Stimulated activated CD8-positive, alpha-beta memory T cell treated with anti-CD3 and anti-CD28 coated beads, Interleukin-4, amount 100 ng/mL, for 48 hours (primary cell): ENCODE measurements at regions not wholly inside any gene's neighbourhood (a gene's known extent, or its start where the extent isn't known, plus 50 kb on each side); places are given as distances from the start of the nearest gene placed in this dataset.

Source experiments
- DNase-seq: peaks from one replicate; pipeline ENCODE4 v3.0.0-alpha.2; 2020

DNA sequence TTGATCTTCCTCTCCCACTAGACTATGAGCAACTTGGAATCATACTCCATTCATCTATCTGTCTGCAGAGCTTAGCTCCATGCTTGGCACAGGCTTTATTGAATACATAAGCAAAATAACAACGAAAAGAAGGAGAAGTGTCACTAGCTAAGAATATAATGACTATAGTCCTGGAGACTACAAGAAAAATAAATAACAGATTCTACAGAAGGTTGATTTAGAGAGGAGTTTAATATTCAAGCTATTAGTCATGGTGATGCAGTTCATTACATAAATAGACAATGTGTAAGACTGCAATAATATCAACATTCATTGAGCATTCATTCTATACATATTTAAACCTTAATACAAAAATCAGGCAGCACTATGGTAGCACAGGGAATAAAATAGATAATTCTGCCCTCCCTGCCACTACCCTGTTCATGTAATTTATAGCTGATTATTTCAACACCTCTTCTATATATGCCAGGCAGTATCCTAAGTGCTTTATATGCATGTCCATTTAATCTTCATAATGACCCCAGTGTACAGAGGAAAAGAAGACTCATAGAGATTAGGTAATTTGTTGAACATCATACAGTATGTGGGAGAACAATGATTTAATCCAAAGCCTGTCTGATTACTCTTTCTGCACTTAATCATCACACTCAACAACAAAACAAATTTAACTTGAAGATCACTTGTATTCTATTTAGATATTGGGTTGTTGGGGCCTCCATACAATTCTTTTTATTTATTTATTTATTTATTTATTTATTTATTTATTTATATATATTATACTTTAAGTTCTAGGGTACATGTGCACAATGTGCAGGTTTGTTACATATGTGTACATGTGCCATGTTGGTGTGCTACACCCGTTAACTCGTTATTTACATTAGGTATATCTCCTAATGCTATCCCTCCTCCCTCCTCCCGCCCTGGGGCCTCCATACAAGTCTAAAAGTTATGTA is 165.3 kb downstream of the RNF152 start:
- DNase-seq, result no peak

DNA sequence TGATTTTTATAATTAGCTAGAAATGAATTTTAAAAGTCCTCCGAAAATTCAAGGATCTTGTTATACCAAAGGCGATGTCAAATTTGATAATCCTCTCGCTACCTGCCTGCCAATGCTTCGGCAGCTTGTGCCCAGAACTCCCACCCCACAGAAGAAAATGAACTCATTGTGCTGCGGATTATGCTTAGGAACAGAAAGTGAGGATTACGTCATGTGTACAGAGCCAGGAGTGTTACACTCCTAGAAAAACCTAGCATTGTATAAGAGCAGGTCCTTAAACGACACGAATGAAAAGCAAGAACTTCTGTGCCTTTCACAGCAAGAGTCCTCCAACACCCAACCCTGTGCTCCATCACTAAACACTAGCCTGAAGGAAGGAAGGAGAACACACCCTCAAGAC is 168.3 kb downstream of the RNF152 start:
- no peak for DNase-seq

DNA sequence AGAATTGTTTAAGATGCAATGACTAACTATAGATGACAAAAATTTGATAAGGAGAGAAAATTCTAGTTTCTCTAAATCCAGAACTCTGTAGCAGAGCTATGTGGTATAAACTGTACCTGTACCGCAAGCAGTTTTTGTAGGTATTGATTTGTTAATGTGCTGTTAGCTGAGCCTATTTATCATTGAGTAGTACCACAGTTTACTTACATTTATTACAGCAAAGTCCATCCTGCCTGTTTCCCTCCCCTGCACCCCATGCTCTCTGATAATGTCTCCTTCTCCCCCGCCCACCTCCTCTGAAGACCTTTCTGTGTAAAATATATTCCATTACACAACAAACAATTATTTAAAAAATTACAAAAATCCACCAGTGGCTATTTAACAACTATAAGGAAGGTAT is 170.6 kb downstream of the RNF152 start:
- DNase-seq, result no peak

DNA sequence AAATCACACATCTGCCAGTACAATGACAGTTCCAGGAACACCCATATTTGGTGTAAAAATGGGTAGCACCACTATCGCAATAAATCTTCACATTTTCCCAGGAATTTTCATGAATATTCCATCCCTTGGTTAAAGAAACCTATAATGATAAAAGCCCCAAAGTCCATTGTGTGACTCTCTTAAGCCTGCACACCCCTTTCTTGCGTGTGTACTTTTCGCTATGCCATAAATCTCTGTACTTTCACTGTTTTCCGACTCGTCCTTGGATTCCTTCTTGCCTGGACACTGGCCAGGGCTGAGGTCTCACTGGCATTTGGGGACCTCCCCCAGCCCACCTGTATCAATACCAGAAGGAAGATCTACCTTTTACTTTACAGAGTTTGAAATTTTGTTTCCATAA is 172.3 kb downstream of the RNF152 start:
- no peak for DNase-seq

DNA sequence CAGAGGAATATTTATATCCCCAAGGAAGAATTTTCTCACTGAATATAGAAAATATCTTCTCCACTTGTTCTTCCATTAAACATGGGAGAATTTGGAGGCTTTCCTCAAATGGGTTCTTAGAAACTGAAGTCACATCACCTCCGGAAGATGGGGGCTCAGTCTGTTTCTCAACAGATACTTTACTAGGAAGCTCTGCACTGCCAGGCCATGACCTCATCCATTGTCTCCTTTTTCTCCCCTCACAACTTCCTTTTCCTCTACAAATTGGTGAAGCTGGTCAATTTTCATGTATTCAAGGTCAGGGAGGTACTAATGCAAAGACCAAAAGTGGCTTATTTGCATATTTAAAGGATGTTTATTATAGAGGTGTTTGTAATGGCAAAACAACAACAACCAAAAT is 173.1 kb downstream of the RNF152 start:
- DNase-seq, result no peak

DNA sequence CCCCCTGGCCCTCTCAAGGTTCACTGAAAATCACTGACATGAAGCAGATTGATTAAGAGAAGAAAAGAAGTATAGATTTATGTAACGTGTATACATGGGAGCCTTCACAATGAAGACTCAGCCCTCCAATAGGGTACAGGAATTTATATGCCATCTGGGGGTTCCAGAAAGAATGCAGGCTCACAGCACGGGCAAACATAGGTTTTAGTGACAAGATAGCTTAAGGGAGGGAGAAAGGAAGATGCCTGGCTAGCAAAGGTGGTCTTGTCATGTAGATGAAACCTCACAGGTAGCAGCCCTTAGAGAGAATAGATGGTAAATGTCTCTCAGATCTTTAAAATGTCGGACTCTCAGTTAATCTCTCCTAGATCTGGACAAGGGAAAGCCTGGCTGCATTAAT is 173.9 kb downstream of the RNF152 start:
- no peak for DNase-seq

DNA sequence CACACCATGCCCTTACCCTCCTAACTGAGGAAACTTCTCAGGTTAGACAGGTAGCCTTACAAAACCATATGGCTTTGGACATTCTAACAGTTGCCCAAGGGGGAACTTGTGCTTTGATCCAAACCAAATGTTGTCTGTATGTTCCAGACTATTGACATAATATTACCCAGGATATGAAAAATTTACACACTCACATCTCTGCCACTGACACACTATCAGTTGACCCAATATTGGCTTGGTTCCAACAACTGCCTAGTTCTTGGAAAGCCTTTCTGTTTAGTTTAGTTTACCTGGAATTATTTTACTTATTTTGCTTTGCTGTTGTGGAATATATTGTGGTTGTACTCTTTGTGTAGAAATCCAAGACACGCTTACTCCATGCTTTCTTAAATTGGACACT is 178.4 kb downstream of the RNF152 start:
- no peak for DNase-seq

DNA sequence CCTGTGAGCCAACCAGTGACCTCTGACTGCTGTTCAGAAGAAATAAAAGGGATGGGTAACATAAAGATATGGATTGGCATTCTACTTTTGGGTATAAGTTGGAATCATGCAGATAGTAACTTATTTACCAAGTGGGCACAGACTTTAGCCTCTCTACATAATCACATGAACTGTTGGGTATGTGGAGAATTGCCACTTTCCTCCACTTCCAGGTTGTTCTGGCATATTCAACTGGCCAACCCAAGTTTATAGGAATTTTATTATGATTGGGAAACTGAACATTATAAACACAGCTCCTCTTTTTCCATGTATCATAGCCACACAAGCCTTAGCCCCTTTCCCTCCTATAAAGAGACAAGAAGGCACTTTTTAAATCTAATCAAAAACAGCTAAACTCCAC is 179.3 kb downstream of the RNF152 start:
- DNase-seq, result no peak

DNA sequence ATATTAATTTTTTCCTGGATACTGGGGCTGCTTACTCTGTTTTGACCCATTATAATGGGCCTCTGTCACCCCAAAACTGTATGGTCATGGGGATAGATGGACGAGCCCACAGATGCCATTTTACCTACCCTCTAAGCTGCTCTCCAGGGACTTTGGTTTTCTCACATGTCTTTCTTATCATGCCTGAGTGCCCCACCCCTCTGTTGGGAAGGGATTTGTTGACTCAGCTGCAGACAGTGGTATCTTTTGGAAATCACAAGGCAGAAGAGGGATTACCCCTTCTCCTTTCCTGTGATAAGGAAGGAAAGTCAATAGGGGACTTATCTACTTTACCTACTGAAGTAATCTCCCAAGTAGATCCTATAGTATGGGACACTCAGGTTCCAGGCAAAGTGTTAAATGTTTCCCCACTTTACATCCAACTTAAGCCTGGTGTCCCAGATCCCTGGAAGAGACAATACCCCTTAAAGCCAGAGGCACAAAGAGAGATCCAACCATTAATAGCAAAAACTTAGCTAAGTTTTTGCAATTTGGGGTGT is 182.7 kb downstream of the RNF152 start:
- DNase-seq, result no peak

DNA sequence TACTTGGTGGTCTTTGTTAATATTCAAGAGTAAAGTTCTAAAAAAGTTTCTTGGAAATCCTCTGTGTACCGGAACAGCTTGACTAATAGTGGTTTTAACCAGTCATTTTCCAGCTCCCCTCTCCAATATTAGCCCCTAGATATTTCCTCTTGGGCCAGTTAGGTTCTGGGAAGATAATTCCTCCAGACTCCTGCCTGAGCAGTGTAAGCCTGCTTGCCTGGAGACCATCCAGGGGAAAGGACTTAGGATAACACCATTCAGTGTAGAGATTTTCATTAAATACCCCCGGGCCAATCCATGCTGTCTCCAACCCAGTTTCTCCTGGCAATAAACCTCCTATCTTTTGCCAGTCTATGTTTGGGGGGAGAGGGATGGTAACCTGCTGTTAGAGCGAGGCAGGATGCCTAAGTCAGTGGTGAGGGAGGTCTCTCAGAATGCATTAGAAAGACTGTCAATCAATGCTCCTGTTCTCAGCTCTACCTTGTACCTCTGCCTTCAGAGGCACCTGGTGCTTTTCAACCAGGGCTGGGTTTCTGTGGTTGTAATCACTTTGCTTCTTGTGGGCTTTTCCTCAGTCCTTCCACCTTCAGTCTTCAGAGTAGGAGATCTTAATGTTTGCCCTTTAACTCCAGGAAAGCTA is 186.4 kb downstream of the RNF152 start:
- DNase-seq, result no peak

DNA sequence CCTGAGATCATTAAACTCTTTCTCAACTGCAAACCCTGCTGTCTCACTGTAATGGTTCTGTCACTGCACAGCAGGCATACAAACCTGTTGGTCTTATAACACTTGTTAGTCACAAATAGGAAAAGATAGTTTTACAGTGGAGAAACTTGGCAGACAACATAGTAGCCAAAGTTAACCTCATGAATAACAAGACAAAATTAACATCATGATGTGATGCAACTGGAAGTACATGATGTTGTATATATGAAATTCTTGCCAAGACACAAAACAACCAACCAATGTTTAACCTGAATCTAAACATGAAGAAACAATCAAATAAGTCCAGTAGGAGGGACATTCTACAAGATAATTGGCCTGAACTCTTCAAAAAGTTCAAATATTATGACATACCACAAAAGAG is 189.3 kb downstream of the RNF152 start:
- no peak for DNase-seq

DNA sequence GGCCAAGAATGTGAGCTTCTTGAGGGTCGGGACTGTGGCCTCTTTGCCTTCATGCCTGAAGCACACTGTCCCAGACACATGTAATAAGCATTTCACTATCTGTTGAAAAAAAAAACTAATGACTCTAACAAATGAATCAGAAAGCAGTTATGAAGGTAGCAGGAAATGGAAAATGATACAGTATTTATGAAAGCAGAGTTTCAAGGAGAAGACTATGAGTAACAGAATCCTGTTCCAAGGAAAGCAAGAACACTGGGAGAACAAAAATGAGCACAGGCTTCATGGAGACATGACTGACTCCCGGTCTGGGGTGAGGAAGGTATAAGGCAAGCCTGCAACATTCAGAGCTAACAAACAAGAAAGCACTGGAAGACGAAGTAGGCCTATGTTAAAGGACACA is 190.8 kb downstream of the RNF152 start:
- DNase-seq, result no peak

DNA sequence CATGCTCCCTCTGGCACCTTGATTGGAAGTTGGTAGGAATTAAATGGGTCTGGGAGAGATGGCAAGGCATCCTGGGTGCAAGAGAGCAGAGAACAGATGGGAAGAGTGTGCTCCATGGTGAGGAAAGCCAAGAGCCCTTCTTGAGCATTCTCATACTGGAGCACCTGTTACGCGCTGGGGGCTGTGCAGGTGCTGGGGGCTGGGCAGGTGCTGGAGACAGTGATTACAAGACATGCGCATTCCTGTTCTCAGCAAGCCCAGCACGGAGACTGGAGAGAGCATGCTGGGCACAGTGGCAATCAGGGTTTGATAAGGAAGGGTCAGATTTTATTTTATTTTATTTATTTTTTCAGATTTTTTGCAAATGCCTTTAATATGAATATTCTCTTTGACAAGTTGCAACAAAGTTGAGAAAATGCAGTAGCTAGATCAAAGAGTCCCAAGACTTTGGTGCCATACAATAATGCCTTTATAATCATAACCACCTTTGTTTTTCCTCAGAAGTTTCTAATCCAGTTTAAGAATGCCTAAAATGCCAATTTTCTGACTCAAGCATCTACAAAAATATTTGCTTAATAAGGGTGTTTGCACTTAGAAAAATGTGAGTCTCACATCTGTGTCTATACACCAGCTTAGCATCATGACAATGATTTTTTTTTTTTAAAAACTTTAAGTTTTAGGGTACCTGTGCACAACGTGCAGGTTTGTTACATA is 193.3 kb downstream of the RNF152 start:
- no peak for DNase-seq

DNA sequence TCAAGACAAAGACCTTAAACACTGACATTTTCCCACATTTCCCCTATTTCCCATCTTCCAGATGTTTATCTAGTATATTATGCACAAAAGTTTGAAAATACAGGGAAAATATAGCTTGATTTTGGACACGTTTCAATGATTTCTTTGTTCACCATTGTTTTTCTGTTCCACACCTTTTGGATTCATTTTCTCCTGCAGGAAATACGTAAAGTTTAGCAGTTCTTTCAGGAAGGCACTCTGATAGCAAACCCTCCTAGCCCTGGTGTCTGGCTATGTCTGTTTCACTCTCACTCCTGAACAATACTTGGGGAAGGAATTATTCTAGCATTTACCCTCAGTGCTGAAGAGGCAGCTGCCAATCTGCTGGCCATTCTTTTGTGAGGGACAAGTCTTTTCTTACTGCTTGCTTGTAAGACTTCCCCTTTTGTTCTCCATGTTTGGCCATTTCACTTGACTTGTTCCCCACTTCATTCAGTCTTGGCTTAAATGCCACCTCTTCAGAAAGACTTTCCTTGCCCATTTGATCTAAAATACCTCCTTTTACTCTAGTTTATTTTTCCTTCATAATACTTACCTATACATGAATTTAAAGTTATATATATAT is 195.4 kb downstream of the RNF152 start:
- no peak for DNase-seq

DNA sequence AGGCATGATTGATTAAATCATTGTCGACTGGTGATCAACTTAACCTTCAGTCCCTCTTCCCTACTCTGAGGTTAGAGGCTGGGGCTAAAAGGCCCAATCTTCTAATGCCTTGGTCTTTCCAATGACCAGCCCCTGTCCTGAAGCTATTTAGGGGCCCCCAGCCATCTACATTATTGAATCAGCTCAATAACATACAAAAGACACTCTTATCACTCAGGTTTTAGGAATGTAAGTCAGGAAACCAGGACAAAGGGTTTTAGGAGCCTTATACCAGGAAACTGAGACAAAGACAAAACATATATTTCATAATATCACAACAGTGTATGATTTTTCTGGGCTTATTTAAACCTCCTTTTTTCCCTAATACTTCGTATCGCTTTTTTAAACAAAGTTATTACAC is 198.6 kb downstream of the RNF152 start:
- DNase-seq, result no peak

DNA sequence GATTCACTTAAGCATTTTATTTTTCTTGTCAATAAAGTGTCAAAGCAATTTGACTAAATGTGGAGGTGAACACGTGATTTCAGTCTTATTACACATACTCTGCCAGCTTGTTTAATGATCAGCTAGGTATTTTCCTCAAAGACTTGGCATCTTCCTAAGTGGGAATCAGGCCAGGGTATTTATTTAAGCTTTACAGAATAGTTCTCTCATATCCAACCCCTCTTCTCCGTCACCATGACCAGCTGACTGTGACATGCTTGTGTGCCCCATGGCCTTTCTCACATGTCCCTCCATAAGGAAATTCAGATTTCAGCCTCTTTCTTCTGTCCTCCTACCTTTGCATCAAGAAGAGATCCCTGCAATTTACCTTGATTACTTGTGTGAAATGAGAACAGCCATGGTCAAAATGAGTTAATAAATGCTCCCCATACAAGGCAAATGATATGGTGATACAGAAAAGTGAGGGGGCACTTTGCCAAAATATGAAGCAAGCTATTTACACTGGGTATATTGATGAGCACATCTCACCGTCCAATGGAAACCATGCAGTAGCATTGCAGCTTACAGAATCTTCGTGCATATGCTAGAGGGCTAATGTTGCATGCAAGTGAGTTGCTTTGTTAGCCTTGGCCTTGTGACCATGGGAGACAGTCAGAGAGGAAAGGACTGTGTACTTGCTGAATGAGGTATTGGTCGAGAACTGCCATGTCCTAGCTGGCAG is 202.2 kb downstream of the RNF152 start:
- DNase-seq, result no peak

DNA sequence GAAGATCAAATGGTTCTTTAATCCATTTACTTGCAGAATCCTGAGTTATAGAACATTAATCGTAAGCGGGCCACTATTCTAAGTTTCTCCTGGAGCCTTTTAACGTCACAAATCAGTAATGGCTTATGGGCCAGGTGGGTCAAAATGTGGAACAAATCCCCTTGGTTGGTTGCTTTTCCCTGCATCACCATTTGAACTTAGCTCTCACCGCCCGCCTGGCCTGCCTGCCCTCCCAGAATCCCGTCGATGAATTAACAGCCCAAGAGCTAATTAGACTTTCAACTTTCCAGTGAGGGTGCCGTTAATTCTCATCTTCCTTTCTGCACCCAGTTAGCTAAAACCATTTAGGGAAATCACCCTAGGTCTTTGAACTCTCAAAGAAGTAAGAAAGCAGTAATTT is 205.5 kb downstream of the RNF152 start:
- DNase-seq, result no peak

DNA sequence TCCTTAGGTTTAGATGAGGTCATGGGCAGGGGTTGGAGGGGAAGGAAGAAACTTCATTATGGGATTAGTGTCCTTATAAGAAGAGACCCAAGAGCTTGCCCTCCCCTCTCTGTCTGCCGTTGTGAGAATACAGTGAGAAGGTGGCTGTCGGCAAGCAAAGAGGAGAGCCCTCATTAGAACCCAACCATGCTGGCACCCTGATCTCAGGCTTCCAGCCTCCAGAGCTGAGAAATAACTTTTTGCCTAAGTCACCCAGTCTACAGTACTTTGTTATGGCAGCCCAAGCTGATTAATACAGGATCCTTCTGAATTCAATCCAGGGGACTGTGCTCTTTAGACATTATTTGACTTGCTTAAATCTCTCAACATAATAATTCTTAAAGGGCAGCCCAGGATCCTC is 209.0 kb downstream of the RNF152 start:
- DNase-seq, result no peak

DNA sequence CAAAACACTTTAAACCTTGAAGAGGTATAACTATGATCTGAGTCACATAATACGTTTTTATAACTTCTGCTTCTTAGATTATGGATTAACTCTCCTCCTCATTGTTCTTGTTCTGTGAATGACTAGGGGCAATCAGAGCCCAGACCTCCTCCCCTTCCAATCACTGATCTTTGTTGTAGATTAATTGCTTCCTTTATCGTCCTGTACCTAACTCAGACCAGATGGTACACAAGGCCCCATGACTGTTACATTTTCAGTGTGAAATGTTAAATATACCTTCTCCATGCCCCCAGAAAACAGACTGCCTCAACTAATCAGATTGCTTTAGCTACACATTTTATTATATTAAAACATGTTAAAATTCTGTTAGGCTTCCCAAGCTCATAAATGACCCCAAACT is 211.7 kb downstream of the RNF152 start:
- no peak for DNase-seq

DNA sequence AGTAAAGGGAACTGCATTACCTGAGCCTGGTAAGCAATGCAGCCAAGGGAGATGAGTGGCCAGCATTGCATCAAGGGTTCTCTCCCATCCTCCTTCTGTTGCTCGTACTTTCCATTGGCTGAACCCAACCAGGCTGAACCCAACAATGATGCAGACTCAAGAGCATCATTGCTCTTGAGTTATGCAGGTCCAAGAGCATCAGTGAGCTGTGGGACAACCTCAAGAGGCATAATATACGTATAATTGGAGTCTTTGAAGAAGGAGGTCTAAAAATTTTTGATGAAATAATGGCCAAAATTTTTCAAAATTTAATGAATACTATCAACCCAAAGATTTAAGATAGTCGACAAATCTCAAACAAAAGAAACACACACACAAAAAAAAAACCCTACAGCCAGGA is 213.0 kb downstream of the RNF152 start:
- no peak for DNase-seq

DNA sequence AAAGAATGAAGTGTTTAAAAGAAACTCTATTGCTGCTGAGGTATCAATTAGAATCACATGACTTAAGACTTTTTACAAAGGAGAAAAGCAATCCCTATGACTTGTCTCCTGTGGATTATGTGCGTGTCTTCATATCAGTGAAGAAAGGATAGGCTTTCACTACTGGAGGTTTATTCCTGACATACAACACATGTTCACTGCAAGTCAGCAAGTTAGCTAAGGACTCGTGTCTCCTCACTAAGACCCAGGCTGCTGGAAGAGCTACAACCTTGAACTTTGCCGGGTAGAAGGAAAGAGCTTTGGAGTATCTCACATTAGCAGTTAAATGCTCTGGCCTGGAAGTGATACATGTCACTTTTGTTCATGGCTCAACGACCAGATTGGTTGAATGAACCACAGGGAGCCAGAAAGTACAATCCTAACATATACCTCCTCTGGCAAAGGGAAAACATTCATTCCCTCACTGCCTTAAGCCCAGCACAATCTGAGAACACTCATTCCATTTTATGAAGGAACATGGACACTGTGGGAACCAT is 215.3 kb downstream of the RNF152 start:
- DNase-seq, result no peak

DNA sequence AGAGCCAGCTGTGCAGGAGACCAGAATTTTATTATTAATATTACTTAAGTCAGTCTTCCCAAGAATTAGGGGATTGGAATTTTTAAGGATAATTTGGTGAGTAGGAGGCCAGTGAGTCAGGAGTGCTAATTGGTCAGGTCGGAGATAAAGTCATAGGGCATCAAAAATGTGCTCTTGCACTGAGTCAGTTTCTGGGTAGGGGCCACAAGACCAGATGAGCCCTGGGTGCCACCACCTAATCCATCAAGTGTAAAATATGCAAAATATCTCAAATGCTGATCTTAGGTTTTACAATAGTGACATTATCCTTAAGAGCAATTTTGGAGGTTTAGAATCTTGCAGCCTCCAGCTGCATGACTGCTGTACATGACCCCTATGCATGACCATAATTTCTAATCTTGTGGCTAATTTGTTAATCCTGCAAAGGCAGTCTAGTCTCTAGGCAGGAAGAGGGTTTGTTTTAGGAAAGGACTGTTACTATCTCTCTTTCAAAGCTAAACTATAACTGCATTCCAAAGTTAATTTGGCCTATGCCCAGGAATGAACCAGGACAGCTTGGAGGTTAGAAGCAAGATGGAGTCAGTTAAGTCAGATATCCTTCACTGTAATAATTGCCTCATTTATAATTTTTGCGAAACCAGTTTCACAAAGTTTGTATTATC is 215.9 kb downstream of the RNF152 start:
- DNase-seq, result no peak
